Fibroblast of villous mesenchyme (primary cell): ENCODE measurements at regions not wholly inside any gene's neighbourhood (a gene's known extent, or its start where the extent isn't known, plus 50 kb on each side); places are given as distances from the start of the nearest gene placed in this dataset.

ENCODE experiments used
- DNase-seq: peaks from one replicate; pipeline ENCODE4 v3.0.0-alpha.2; 2010; ENCODE audit warnings: low read depth
- H3K4me3 ChIP-seq: 2 replicates; pipeline ENCODE4 v1.5.1; 2011; ENCODE audit warnings: low read depth, mild to moderate bottlenecking, low read length
- TF ChIP-seq, protein P1 (sequence below): IDR thresholded peaks from 2 replicates; pipeline ENCODE4 v1.5.1; 2012; ENCODE audit warnings: low read depth, mild to moderate bottlenecking, low read length; ENCODE audit not compliant: insufficient read depth

DNA sequence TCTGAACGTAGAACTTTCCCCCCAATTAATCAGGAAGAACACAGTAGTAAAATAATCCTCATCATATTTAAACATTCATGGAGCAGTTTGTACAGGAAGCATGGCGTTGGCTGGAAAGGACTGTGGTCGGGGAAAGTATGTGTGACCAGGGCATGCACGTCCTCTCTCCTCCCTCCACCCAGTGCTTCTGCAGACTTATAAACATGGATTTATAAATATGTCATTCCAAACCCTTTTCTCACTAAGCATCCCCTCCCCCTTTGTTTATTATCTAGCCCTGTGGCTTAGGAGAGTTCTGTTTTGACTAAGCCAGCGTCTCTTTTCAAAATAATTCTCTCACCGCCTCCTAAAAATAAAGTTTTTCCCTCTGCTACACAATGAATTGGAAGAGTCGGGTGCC lies 70.4 kb upstream of the DAP start:
- H3K4me3 ChIP-seq, result no peak overlapping the region
- peak; percentile 96 for DNase-seq
- TF ChIP-seq, protein P1, sequence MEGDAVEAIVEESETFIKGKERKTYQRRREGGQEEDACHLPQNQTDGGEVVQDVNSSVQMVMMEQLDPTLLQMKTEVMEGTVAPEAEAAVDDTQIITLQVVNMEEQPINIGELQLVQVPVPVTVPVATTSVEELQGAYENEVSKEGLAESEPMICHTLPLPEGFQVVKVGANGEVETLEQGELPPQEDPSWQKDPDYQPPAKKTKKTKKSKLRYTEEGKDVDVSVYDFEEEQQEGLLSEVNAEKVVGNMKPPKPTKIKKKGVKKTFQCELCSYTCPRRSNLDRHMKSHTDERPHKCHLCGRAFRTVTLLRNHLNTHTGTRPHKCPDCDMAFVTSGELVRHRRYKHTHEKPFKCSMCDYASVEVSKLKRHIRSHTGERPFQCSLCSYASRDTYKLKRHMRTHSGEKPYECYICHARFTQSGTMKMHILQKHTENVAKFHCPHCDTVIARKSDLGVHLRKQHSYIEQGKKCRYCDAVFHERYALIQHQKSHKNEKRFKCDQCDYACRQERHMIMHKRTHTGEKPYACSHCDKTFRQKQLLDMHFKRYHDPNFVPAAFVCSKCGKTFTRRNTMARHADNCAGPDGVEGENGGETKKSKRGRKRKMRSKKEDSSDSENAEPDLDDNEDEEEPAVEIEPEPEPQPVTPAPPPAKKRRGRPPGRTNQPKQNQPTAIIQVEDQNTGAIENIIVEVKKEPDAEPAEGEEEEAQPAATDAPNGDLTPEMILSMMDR, result no peak

DNA sequence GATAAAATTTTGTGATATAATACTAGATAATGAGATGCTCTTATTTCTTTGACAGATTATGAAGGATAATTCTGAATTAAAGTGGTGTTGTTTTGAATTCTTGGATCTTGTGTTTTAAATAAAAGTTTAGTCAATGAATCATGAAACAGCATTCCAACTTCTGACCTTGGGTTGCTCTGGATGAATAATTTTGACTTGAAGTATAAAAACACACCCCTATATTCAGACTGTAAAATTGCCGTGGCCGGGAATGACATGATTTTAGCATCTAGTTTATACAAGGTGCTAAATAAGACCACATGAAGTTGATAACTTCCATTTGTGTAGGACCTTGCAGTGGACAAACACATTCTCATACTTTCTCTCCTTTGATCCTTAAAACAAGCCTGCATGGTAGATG lies 67.2 kb upstream of the DAP start:
- no peak overlapping the region for H3K4me3 ChIP-seq
- TF ChIP-seq, protein P1, result no peak
- peak; percentile 33 for DNase-seq

DNA sequence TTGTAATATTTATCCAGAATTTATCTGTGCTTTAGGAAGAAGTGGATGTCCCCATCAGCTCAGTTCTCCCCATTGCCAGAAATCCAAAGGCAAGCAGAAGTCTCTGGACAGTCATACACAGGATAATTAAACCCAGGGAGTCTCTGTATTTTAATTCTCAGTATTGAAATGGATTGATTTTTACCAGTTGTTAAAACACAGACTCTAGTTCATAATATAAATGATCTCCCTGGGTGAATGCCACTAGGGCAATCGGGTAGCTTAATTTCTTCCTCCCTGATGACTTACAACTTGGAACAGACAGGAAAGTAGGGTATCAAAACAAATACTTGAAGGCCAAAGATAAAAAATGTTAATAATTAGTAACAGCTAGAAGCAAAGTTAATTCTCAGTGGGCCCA lies 66.5 kb upstream of the DAP start:
- DNase-seq, result no peak
- TF ChIP-seq, protein P1, result no peak
- H3K4me3 ChIP-seq, result no peak overlapping the region

DNA sequence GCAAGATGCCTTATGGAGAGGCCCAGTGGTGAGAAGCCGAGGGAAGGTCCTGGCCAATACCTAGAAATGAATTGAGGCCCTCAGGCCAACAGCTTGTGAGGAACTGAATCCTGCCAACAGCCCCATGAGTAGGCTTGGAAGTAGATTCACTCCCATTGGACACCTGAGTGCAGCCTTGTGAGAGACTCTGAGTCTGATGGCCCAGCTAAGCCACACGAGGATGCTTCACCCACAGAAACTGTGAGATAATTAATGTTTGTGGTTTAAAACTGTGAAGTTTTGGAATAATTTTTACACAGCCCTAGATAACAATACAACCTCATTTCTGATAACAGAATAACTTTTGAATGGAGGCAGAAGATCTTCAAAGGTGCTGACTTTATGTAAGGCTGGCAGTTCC lies 65.9 kb upstream of the DAP start:
- TF ChIP-seq, protein P1, result no peak
- H3K4me3 ChIP-seq, result no peak overlapping the region
- DNase-seq, result no peak

DNA sequence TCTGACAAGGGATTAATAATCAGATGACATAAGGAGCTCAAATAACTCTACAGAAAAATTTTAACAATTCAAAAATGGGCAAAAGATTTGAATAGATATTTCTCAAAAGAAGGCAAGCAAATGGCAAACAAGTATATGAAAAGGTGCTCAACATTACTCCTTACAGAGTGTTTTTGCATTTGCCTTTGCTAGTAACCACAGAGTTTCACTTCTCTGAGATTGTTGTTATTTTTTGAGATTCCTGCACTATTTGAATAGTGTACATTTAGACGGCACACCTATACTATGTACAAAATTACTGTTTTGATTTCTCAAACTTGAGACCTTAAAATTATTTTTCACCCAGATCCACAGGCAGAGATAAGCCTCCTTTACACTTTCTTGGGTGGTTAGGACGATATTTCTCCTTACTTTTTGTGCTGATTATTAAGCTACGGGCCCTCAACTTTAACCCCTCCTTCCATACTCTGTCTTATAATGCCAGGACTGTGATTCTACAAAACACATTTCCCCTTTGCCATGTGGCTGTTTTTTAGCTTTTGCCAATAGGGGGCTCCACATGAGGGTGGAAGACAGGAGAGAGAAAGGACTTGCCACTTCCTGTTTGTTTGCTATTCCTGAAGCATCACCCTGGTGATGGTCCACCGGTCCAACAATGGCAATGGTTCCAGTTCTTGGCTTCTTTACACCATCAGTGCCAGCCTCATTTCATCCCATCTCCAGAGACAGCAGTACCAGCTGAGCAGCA lies 65.0 kb upstream of the DAP start:
- no peak for DNase-seq
- no peak overlapping the region for H3K4me3 ChIP-seq
- TF ChIP-seq, protein P1, result no peak

DNA sequence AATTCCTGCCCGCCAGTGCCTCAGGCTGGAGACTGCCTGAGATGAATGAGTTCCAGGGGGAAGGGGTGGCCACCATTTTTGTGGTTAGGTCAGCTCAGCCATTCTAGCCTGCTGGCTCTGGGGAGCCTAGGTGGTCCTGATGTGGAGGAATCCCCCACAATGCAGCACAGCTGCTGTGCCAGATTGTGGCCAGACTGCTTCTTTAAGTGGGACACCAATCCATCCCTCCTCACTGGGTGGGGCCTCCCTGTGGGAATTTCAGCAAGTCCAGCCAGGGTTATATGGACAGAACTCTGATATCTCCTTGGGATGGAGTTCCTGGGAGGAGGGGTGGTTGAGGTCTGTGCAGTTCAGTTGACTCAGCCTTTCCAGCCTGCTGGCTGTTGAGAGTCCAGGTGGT lies 51.2 kb upstream of the DAP start:
- DNase-seq, result no peak
- no peak overlapping the region for H3K4me3 ChIP-seq
- TF ChIP-seq, protein P1, result no peak
